ENCODE measurements at regions not wholly inside any gene's neighbourhood (a gene's known extent, or its start where the extent isn't known, plus 50 kb on each side); places are given as distances from the start of the nearest gene placed in this dataset.

- H3K27ac ChIP-seq (ENCODE audit: insufficient read length, low read depth, low read length), result no peak overlapping the region
- H3T11ph ChIP-seq (ENCODE audit: low read length), result no peak overlapping the region
- no peak for DNase-seq
- no peaks in the 10 kb centered on the region for H3K9me3 ChIP-seq (ENCODE audit: control insufficient read depth, low read depth, low read length)
- no peaks in the 10 kb centered on the region for H4K20me1 ChIP-seq (ENCODE audit: control insufficient read depth, insufficient read depth, insufficient read length)
- Mint-ChIP-seq H3K27me3 (ENCODE audit: low read depth) (no peaks in the 10 kb centered on the region), H3K9me3 (no peaks in the 10 kb centered on the region), H3K27ac (no peak overlapping the region), H3K36me3 (ENCODE audit: insufficient read depth in 1 of 3, low read depth in 3 of 3) (no peaks in the 10 kb centered on the region), H3K4me1 (peaks cover 9 to 11% of the 10 kb centered on the region in 2 experiments), H3K4me3 (no peak overlapping the region)
- H2AFZ ChIP-seq (ENCODE audit: low read length), result no peak overlapping the region
- no peak overlapping the region for H3K18ac ChIP-seq (ENCODE audit: insufficient read length, low read depth, low read length)
- no peak overlapping the region for H4K91ac ChIP-seq (ENCODE audit: insufficient read length, low read depth, low read length)
- no peaks in the 10 kb centered on the region; the same call in 1 of the 2 replicates for H3K4me1 ChIP-seq (ENCODE audit: insufficient read depth, low read length)
- no peak overlapping the region for H4K5ac ChIP-seq (ENCODE audit: insufficient read length, low read depth, low read length)
- no peak overlapping the region for H2AK5ac ChIP-seq (ENCODE audit: insufficient read length, low read length)
- H3K56ac ChIP-seq (ENCODE audit: insufficient read length, low read depth, low read length), result no peak overlapping the region
- no peak overlapping the region for H3K14ac ChIP-seq (ENCODE audit: insufficient read depth, low read length)
- H3K23ac ChIP-seq (ENCODE audit: insufficient read length, low read depth, low read length), result no peak overlapping the region
- no peak overlapping the region for H2BK5ac ChIP-seq (ENCODE audit: insufficient read length, low read length)
- H3K4me2 ChIP-seq (ENCODE audit: insufficient read depth, insufficient read length, low read length), result no peak overlapping the region
- no peak overlapping the region for H4K8ac ChIP-seq (replicated peaks; ENCODE audit: insufficient read length, low read depth, low read length)
- no peaks in the 10 kb centered on the region for H3K79me1 ChIP-seq (ENCODE audit: insufficient read depth, low read depth, low read length, poor library complexity, severe bottlenecking)
- no peaks in the 10 kb centered on the region for H3K79me2 ChIP-seq (ENCODE audit: insufficient read depth, low read length)
- H2BK12ac ChIP-seq (ENCODE audit: insufficient read length, low read depth, low read length), result no peak overlapping the region
- no peaks in the 10 kb centered on the region for H3K27me3 ChIP-seq (ENCODE audit: insufficient read depth, low read length)
- TF ChIP-seq, protein P1, sequence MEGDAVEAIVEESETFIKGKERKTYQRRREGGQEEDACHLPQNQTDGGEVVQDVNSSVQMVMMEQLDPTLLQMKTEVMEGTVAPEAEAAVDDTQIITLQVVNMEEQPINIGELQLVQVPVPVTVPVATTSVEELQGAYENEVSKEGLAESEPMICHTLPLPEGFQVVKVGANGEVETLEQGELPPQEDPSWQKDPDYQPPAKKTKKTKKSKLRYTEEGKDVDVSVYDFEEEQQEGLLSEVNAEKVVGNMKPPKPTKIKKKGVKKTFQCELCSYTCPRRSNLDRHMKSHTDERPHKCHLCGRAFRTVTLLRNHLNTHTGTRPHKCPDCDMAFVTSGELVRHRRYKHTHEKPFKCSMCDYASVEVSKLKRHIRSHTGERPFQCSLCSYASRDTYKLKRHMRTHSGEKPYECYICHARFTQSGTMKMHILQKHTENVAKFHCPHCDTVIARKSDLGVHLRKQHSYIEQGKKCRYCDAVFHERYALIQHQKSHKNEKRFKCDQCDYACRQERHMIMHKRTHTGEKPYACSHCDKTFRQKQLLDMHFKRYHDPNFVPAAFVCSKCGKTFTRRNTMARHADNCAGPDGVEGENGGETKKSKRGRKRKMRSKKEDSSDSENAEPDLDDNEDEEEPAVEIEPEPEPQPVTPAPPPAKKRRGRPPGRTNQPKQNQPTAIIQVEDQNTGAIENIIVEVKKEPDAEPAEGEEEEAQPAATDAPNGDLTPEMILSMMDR (conservative IDR thresholded peaks at IDR 0.05), result no peak
- H2BK15ac ChIP-seq (ENCODE audit: low read depth, low read length), result no peak overlapping the region
- no peak overlapping the region for H2BK20ac ChIP-seq (ENCODE audit: low read depth, low read length, poor library complexity, severe bottlenecking)
- H3K9ac ChIP-seq (ENCODE audit: extremely low read depth, insufficient read length, low read length), result no peak overlapping the region
- no peak overlapping the region for H3K4ac ChIP-seq (ENCODE audit: low read depth, low read length)
- H3K23me2 ChIP-seq (ENCODE audit: insufficient read length, low read depth, low read length, poor library complexity, severe bottlenecking), result no peaks in the 10 kb centered on the region
- no peak overlapping the region for H2BK120ac ChIP-seq (ENCODE audit: low read depth, low read length, poor library complexity, severe bottlenecking)
Measured at GRCh38 chr5:106749826-106750225, 920.9 kb downstream of the EFNA5 start.
